ENCODE measurements at regions not wholly inside any gene's neighbourhood (a gene's known extent, or its start where the extent isn't known, plus 50 kb on each side); places are given as distances from the start of the nearest gene placed in this dataset.

GRCh38 chr1:67632356-67632755 is 52.6 kb upstream of the GADD45A start:
- H3K27ac ChIP-seq = no peak overlapping the region
- no peak for TF ChIP-seq CTCF (IDR thresholded peaks at IDR 0.05; ENCODE audit: low read depth, low read length)
- H3K4me1 ChIP-seq (ENCODE audit: low read depth) = peaks cover 4% of the 10 kb centered on the region
- H3K4me3 ChIP-seq = no peak overlapping the region
- no peaks in the 10 kb centered on the region for H3K36me3 ChIP-seq
- H3K9me3 ChIP-seq (ENCODE audit: low read depth) = no peaks in the 10 kb centered on the region
- DNase-seq (ENCODE audit: low read depth in 1 of 2, low spot score in 1 of 2) = no peak
- no peaks in the 10 kb centered on the region for H3K27me3 ChIP-seq

GRCh38 chr1:67632811-67633655 is 52.0 kb upstream of the GADD45A start:
- TF ChIP-seq CTCF (IDR thresholded peaks at IDR 0.05; ENCODE audit: low read depth, low read length) = no peak
- no peaks in the 10 kb centered on the region for H3K36me3 ChIP-seq
- no peak overlapping the region for H3K27ac ChIP-seq
- no peak for DNase-seq (ENCODE audit: low read depth in 1 of 2, low spot score in 1 of 2)
- H3K9me3 ChIP-seq (ENCODE audit: low read depth) = no peaks in the 10 kb centered on the region
- peaks cover 4% of the 10 kb centered on the region for H3K4me1 ChIP-seq (ENCODE audit: low read depth)
- H3K27me3 ChIP-seq = no peaks in the 10 kb centered on the region
- H3K4me3 ChIP-seq = no peak overlapping the region

- no peaks in the 10 kb centered on the region for H3K27me3 ChIP-seq
- no peaks in the 10 kb centered on the region for H3K9me3 ChIP-seq (ENCODE audit: low read depth)
- no peak for DNase-seq (ENCODE audit: low read depth in 1 of 2, low spot score in 1 of 2)
- H3K36me3 ChIP-seq = no peaks in the 10 kb centered on the region
- H3K4me3 ChIP-seq = no peak overlapping the region
- H3K27ac ChIP-seq = no peak overlapping the region
- H3K4me1 ChIP-seq (ENCODE audit: low read depth) = peaks cover 4% of the 10 kb centered on the region
- TF ChIP-seq CTCF (IDR thresholded peaks at IDR 0.05; ENCODE audit: low read depth, low read length) = no peak
These were observed 50.5 kb upstream of the GADD45A start for GRCh38 chr1:67634396-67634935.

- H3K4me3 ChIP-seq = no peak overlapping the region
- no peaks in the 10 kb centered on the region for H3K36me3 ChIP-seq
- no peaks in the 10 kb centered on the region for H3K9me3 ChIP-seq (ENCODE audit: low read depth)
- H3K27me3 ChIP-seq = no peaks in the 10 kb centered on the region
- no peak for TF ChIP-seq CTCF (IDR thresholded peaks at IDR 0.05; ENCODE audit: low read depth, low read length)
- DNase-seq (ENCODE audit: low read depth in 1 of 2, low spot score in 1 of 2) = no peak
- H3K4me1 ChIP-seq (ENCODE audit: low read depth) = peaks cover 4% of the 10 kb centered on the region
- no peak overlapping the region for H3K27ac ChIP-seq
These were observed 49.8 kb upstream of the GADD45A start for GRCh38 chr1:67635055-67635809.
